ENCODE measurements at regions not wholly inside any gene's neighbourhood (a gene's known extent, or its start where the extent isn't known, plus 50 kb on each side); places are given as distances from the start of the nearest gene placed in this dataset.

DNA sequence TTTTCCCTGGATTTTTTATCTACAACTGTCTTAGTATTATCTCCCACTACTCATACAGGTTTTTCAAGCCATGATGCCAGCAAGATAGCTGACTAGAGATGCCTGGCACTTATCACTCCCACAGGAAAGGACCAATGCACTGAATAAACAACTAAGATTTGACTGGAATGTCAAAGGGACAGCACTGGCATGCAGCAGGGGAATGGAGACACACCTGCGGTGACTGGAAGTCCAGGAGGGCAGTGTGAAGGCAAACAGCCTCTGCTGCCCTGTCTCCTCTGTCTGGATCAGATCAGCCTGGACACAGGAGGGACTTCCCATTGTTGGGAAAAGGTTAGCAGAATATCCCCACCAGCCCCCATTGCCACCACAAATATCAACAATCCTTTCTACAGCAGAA is 85.1 kb downstream of the TMEM237 start (continued):
- TF ChIP-seq EGR1 (IDR thresholded peaks at IDR 0.05; ENCODE audit: borderline replicate concordance, low read depth, low read length) (no peak), SRF (IDR thresholded peaks at IDR 0.05; ENCODE audit: low read depth, low read length) (no peak), CHD2 (IDR thresholded peaks at IDR 0.05; ENCODE audit: low read length) (no peak), HDAC2 (IDR thresholded peaks at IDR 0.05; ENCODE audit: borderline replicate concordance in 1 of 2, low read depth in 2 of 2, low read length in 2 of 2) (no peak)
- TF ChIP-seq, protein P1, sequence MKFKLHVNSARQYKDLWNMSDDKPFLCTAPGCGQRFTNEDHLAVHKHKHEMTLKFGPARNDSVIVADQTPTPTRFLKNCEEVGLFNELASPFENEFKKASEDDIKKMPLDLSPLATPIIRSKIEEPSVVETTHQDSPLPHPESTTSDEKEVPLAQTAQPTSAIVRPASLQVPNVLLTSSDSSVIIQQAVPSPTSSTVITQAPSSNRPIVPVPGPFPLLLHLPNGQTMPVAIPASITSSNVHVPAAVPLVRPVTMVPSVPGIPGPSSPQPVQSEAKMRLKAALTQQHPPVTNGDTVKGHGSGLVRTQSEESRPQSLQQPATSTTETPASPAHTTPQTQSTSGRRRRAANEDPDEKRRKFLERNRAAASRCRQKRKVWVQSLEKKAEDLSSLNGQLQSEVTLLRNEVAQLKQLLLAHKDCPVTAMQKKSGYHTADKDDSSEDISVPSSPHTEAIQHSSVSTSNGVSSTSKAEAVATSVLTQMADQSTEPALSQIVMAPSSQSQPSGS (IDR thresholded peaks at IDR 0.05; ENCODE audit: low read length) = no peak
